Lower leg skin (tissue), 4 donors: ENCODE measurements at regions not wholly inside any gene's neighbourhood (a gene's known extent, or its start where the extent isn't known, plus 50 kb on each side); places are given as distances from the start of the nearest gene placed in this dataset.

ENCODE experiments used
- DNase-seq, 2 donors: peaks; one replicate each; pipeline ENCODE4 v3.0.0-alpha.2; 2019; ENCODE audit warnings: low spot score in 2 of 2
- H3K4me3 ChIP-seq: fragments of 200-600 bp; sonication (generic); 2 replicates; pipeline ENCODE4 v1.5.1; 2017; ENCODE audit warnings: mild to moderate bottlenecking, low read depth; ENCODE audit not compliant: poor library complexity, severe bottlenecking
- CTCF ChIP-seq, 3 donors: fragments of 450-650 bp; IDR thresholded peaks; one replicate each; pipeline ENCODE4 v1.5.1; 2016; ENCODE audit warnings: antibody characterized with exemption in 3 of 3, mild to moderate bottlenecking in 3 of 3, moderate library complexity in 2 of 3
- POLR2A ChIP-seq, 2 donors: fragments of 450-650 bp; IDR thresholded peaks; one replicate each; pipeline ENCODE4 v1.6.1; 2016 to 2017; ENCODE audit warnings: antibody characterized with exemption in 2 of 2, mild to moderate bottlenecking in 1 of 2, moderate library complexity in 1 of 2
- WGBS, 2 donors: methylation state at CpG; one replicate each; pipeline ENCODE4 v1.1.5; 2018; 5-methylcytosine and 5-hydroxymethylcytosine counted together
- intact Hi-C: fragments of 100-400 bp; cut with DNase I; formaldehyde crosslinking; loops from one replicate; pipeline ENCODE4 v1.15.0; 2023; ENCODE audit warnings: low total_unique reads

GRCh38 chr2:6109831-6110230 lies 417.6 kb downstream of the SOX11 start:
- H3K4me3 ChIP-seq: no peak overlapping the region
- TF ChIP-seq CTCF (IDR thresholded peaks at IDR 0.05) (no peak), POLR2A (IDR thresholded peaks at IDR 0.05) (no peak)
- intact Hi-C loops: no loop called here
- WGBS, 2 donors: 80 to 88% methylated on average over 1 of the region's 1 CpG
- no peak for DNase-seq

- intact Hi-C loops: no loop called here
- no peak overlapping the region for H3K4me3 ChIP-seq
- 8 to 29% methylated on average over 2 of the region's 2 CpGs for WGBS, 2 donors
- TF ChIP-seq POLR2A (IDR thresholded peaks at IDR 0.05) (no peak), CTCF (IDR thresholded peaks at IDR 0.05) (no peak)
- DNase-seq: no peak
Observed at GRCh38 chr2:6111781-6112261, 419.6 kb downstream of the SOX11 start.

- WGBS, 2 donors: 82 to 85% methylated on average over 4 of the region's 4 CpGs
- H3K4me3 ChIP-seq: no peak overlapping the region
- DNase-seq: no peak
- TF ChIP-seq POLR2A (IDR thresholded peaks at IDR 0.05) (no peak), CTCF (IDR thresholded peaks at IDR 0.05) (no peak)
- intact Hi-C loops: no loop called here
Observed at GRCh38 chr2:6113786-6114185, 421.6 kb downstream of the SOX11 start.

- no peak overlapping the region for H3K4me3 ChIP-seq
- WGBS, 2 donors: 82 to 88% methylated on average over 5 of the region's 5 CpGs
- DNase-seq: no peak
- intact Hi-C loops: no loop called here
- TF ChIP-seq CTCF (IDR thresholded peaks at IDR 0.05) (no peak), POLR2A (IDR thresholded peaks at IDR 0.05) (no peak)
Observed at GRCh38 chr2:6127718-6128117, 435.5 kb downstream of the SOX11 start.

GRCh38 chr2:6139142-6139541 lies 447.0 kb downstream of the SOX11 start:
- intact Hi-C loops: no loop called here
- WGBS, 2 donors: 81 to 82% methylated on average over 3 of the region's 3 CpGs
- H3K4me3 ChIP-seq: no peak overlapping the region
- DNase-seq: no peak
- TF ChIP-seq CTCF (IDR thresholded peaks at IDR 0.05) (no peak), POLR2A (IDR thresholded peaks at IDR 0.05) (no peak)

GRCh38 chr2:6139916-6140315 lies 447.7 kb downstream of the SOX11 start:
- intact Hi-C loops: no loop called here

More at GRCh38 chr2:6139916-6140315, 447.7 kb downstream of the SOX11 start:
- DNase-seq: no peak
- WGBS, 2 donors: 81 to 88% methylated on average over 1 of the region's 1 CpG
- H3K4me3 ChIP-seq: no peak overlapping the region
- TF ChIP-seq CTCF (IDR thresholded peaks at IDR 0.05) (no peak), POLR2A (IDR thresholded peaks at IDR 0.05) (no peak)
